Stimulated activated effector memory CD8-positive, alpha-beta T cell treated with anti-CD3 and anti-CD28 coated beads, Interleukin-12 subunit alpha, Interleukin-12 subunit beta, amount 100 ng/mL, for 72 hours (primary cell): ENCODE measurements at regions not wholly inside any gene's neighbourhood (a gene's known extent, or its start where the extent isn't known, plus 50 kb on each side); places are given as distances from the start of the nearest gene placed in this dataset.

Source experiments
- ATAC-seq: fragments of 150-1000 bp; cut with Tn5 transposase; 2 replicates; pipeline ENCODE4 v1.10.0; 2021
- DNase-seq, 2 donors: peaks; one replicate each; pipeline ENCODE4 v3.0.0; 2021 to 2022; ENCODE audit warnings: low spot score in 2 of 2
- H3K27ac Mint-ChIP-seq: one replicate; pipeline ENCODE4 v1.8.0; 2022; ENCODE audit warnings: mild to moderate bottlenecking, mixed read lengths
- H3K36me3 Mint-ChIP-seq: one replicate; pipeline ENCODE4 v1.8.0; 2022; ENCODE audit warnings: mild to moderate bottlenecking, mixed read lengths
- H3K4me1 Mint-ChIP-seq: one replicate; pipeline ENCODE4 v1.8.0; 2022; ENCODE audit warnings: mixed read lengths
- H3K4me3 Mint-ChIP-seq: one replicate; pipeline ENCODE4 v1.8.0; 2022; ENCODE audit warnings: mild to moderate bottlenecking, mixed read lengths
- H3K9me3 Mint-ChIP-seq: one replicate; pipeline ENCODE4 v1.8.0; 2022; ENCODE audit warnings: mixed read lengths

DNA sequence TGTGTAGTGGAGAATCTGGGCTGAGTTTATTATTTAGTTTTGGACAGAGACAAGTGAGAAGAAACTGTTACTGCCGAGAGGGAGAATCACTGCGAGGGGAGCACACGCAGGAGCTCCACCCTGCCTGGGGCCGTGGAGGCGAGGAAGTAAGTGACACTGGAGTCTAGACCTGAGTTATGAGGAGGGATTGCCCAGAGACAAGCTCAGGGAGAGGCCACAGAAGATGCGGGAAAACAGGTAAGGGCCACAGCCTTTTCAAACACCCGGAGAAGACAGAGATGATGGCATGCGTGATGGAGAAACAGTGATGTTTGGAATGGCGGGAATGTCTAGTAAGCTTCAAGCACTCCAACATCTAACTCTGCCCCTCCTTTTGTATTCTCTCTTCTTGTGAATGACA, 84.1 kb downstream of the TNFSF11 start:
- no peaks in the 10 kb centered on the region for H3K9me3 Mint-ChIP-seq
- no peaks in the 10 kb centered on the region for H3K4me1 Mint-ChIP-seq
- no peaks in the 10 kb centered on the region for H3K36me3 Mint-ChIP-seq
- no peak overlapping the region for H3K27ac Mint-ChIP-seq
- DNase-seq (no peak), ATAC-seq (no peak)
- no peak overlapping the region for H3K4me3 Mint-ChIP-seq

DNA sequence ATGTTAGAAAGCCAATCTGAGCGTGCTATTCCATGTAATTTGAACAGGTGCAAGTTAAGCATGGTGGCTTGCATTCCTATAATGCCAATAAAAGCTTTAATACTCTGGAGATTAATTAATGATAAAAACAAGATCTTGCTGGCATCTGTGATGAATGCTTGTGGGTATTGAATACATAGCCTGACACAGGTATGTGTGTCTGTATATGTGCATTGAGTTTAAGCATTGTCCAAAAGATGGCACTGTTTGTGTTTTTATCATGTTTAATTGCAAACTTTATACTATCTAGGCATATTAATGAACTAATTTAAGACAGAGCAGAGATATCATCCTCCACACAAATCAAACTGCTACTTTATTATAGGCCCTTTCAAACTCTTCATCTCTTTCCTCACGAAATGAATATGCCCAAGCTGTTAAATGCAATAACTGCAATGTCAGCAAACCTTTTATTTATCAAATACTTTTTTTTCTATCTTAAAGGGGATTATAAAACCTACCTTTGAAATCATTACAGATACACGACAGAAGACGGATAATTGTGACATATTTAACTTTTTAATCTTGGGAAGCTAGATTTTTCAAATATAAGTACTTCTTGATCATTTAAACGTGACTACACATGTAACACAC, 86.5 kb downstream of the TNFSF11 start:
- Mint-ChIP-seq H3K4me3 (no peak overlapping the region), H3K9me3 (no peaks in the 10 kb centered on the region), H3K4me1 (no peaks in the 10 kb centered on the region), H3K36me3 (no peaks in the 10 kb centered on the region), H3K27ac (no peak overlapping the region)
- DNase-seq (no peak), ATAC-seq (no peak)

DNA sequence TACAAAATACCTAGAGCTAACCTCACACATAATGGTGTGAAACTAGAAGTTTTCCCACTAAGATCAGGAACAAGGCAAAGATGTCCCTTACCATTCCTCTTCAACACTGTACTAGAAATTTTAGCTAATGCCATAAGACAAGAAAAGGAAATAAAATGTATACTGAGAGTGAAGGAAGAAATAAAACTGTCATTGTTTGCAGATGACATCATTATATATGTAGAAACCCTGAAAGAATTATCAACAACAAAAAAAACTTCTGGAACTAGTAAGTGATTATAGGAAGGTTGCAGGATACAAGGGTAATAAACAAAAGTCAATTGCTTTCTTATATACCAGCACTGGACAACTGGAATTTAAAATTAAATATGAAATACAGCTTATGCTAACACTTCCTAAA, 93.7 kb downstream of the TNFSF11 start:
- DNase-seq (no peak), ATAC-seq (no peak)
- Mint-ChIP-seq H3K4me1 (no peaks in the 10 kb centered on the region), H3K27ac (no peak overlapping the region), H3K9me3 (peaks cover 11% of the 10 kb centered on the region), H3K4me3 (no peak overlapping the region), H3K36me3 (no peaks in the 10 kb centered on the region)

DNA sequence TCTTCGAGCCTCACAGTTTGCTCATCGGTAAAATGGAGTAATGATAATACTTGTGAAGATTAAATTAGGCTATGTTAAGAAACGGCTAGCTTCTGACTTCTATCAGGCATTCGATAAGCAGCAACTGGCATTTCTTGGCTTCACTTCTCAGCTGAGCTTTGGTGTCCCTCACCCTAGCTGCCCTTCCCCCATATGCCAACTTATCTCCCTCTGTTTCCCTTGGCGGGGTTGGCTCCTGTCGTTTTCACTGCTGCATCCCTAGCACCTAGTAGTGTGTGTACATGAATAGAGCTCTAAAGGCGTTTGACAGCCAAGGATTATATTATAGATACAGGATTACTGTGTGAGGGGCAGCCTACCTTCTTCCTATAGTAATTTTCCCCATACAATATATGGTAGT, 97.5 kb downstream of the TNFSF11 start:
- DNase-seq, result no peak
- Mint-ChIP-seq H3K36me3 (no peaks in the 10 kb centered on the region), H3K4me1 (no peaks in the 10 kb centered on the region), H3K27ac (no peak overlapping the region), H3K4me3 (no peak overlapping the region), H3K9me3 (peaks cover 8% of the 10 kb centered on the region)
- no peak for ATAC-seq

DNA sequence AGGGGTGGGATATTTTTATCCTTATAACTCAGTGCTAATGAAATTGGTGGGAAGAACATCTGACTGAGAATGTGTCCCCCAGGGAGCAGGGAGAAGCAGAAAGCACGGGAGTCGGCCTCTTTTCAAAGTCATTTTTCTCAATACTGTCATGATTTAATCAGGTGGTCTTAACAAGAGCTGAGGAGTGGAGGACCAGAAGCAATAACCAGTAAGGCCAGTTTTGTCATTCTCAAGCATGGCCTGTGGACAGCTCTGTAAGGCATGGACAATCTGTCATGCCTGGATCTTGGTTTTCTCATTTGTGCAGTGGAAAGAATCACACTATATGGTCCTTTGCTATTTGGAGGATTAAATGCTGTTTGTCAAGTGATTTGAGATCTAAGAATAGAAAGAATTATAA, 99.7 kb downstream of the TNFSF11 start:
- H3K27ac Mint-ChIP-seq, result no peak overlapping the region
- H3K9me3 Mint-ChIP-seq, result no peaks in the 10 kb centered on the region
- no peak overlapping the region for H3K4me3 Mint-ChIP-seq
- H3K36me3 Mint-ChIP-seq, result no peaks in the 10 kb centered on the region
- DNase-seq (no peak), ATAC-seq (no peak)
- no peaks in the 10 kb centered on the region for H3K4me1 Mint-ChIP-seq

DNA sequence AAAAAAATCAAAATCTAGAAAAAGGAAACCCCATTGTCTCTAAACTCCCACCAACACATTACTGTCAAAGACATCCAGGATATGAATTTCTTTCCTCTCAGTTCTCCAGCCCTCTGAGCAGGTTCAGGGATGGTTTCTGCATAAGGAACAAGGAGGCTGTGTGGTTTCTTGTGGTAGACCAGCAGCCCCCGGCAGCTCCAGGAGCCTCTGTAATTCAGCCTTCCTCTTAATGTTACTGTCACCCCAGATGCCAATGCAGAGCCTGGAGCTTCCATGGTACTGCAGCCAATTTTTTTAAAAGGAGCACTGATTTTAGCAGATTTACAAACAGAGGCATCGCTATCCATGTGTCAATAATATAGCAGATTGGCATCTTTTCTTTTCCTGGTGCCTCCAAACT, 100.6 kb upstream of the FAM216B start:
- Mint-ChIP-seq H3K4me3 (no peak overlapping the region), H3K36me3 (no peaks in the 10 kb centered on the region), H3K4me1 (no peaks in the 10 kb centered on the region), H3K27ac (no peak overlapping the region), H3K9me3 (no peaks in the 10 kb centered on the region)
- ATAC-seq, result no peak
- no peak for DNase-seq

DNA sequence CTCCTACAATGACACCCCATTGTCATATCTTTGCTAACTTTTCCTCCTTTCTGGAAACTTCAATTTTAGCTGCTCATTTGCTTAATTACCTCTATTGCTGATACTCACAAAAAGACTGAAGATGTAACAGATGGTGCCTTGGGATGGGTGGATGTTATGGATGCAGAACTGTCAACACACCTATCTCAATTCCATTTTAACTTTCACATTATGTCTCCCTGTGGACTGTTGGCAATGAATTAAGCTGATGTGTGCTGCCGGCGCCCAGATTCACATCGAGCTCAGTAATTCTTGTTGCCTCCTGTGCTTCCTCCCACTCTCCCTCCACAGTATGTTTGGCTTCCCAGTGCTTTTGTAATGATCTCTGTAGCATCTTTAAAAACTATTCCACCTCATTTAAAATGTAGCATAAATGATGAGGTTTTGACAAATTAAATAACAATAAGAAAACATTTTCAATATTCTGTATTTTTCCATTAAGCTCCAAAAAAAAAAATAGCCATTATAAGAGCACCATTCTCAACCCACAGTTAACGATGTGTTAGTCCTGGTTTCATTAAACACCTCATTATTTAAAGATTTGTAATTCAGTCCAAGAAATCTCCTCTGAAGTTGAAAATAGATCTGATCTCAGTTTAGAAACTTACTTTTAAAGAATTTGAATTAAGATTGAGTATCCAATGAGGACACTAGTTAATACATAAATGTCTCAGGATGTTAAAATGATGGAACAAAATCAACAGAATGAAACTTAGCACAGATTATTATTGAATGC, 99.9 kb upstream of the FAM216B start:
- DNase-seq, result no peak
- H3K27ac Mint-ChIP-seq, result no peak overlapping the region

DNA sequence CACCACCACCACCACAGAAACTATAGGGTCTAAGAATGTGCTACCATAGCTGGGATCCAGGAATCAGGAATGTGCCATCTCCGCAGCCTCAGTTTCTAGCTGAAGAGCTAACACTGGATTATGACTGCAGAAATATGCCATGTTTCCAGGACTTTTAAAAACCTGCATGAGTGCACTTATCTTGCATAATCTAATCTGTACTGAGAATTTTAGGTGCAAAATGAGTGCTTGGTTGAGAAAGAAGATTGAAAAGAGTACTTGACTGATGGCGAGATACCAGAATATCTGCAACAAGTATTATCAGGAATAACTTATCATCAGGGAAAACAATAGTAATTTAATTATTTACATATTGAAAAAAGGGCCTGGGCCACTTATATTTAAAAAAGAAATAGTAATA, 97.2 kb upstream of the FAM216B start:
- DNase-seq, result no peak
- no peak overlapping the region for H3K27ac Mint-ChIP-seq
- no peak for ATAC-seq
- H3K4me1 Mint-ChIP-seq, result no peaks in the 10 kb centered on the region
- no peaks in the 10 kb centered on the region for H3K36me3 Mint-ChIP-seq
- H3K4me3 Mint-ChIP-seq, result no peak overlapping the region
- H3K9me3 Mint-ChIP-seq, result no peaks in the 10 kb centered on the region

More for the DNA sequence above, 99.9 kb upstream of the FAM216B start:
- no peaks in the 10 kb centered on the region for H3K9me3 Mint-ChIP-seq
- ATAC-seq, result no peak
- H3K36me3 Mint-ChIP-seq, result no peaks in the 10 kb centered on the region
- no peak overlapping the region for H3K4me3 Mint-ChIP-seq
- H3K4me1 Mint-ChIP-seq, result no peaks in the 10 kb centered on the region

DNA sequence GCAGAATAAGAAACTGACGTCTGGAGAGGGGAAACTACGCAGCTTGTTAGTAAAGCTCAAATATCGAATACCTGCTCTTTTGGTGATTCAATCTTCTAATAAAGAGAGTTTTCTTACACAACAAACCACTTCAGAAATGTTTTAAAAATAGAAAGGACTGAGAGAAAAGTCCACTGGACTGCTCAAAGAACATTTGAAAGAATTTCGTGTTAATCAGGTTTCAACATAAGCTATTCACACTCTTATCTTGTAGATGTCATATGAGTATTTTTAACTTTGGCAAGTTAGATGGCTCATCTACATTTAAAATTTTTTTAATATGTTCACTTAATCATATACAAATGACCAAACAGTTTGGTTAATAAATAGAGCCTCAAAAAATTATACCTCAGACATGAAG, 95.6 kb upstream of the FAM216B start:
- Mint-ChIP-seq H3K4me1 (no peaks in the 10 kb centered on the region), H3K9me3 (no peaks in the 10 kb centered on the region), H3K27ac (no peak overlapping the region), H3K4me3 (no peak overlapping the region), H3K36me3 (no peaks in the 10 kb centered on the region)
- ATAC-seq (no peak), DNase-seq (no peak)

DNA sequence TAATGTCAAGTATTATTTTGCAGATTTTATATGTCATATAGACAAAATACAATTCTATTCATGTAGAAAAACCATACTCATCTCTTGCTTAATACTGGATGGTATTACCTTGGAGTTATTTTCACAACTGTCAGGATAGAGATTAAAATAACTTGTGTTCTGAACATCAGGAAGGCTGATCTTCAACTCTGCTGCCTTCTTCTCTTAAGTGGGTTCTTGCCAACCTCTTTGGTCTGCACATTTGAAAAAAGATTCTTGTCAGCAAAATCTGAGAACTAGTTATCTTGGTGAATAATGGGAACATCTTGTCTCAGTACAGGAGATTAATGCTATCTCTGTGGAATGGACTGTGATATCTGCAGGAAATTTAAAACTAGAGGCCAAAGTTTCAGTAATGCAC, 95.2 kb upstream of the FAM216B start:
- ATAC-seq (no peak), DNase-seq (no peak)
- Mint-ChIP-seq H3K36me3 (no peaks in the 10 kb centered on the region), H3K27ac (no peak overlapping the region), H3K4me1 (no peaks in the 10 kb centered on the region), H3K9me3 (no peaks in the 10 kb centered on the region), H3K4me3 (no peak overlapping the region)

DNA sequence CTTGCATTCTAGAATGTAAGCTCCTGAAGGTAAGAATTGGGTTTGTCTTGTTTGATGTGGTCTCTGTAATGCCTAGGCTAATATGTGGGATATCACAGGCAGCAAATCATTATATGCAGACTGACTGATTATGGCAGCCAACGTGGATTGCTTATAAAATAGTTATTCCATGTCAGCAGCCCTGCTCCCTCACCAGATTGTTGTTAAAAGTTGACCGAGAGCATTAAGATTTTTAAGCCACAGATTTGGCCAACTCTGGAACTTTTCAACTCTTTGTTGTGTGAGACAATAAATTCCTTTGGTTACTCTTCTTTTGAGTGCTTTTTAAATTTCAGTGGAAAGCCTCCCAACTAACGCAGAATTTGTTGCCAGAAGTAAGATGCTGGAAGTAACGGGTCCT, 92.6 kb upstream of the FAM216B start:
- ATAC-seq, result no peak

DNA sequence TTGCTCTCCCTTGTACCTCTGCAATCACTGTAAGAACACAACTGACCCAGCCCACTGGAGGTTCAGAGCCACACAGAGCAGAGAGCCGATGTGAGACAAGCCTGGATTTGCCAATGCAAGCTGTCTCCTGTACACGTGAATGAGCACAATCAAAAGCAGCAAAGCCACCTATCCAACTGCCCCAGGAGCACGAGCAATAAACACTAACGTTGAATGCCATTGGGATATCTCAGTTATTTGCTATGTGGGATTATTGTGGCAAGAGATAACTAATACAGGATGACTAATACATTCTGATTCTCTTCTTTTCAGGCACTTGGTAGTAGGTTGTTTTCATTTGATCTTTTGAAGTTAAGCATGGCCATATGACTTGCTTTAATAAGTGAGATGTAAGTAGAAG, 85.2 kb upstream of the FAM216B start:
- ATAC-seq, result no peak
- Mint-ChIP-seq H3K36me3 (no peaks in the 10 kb centered on the region), H3K9me3 (no peaks in the 10 kb centered on the region), H3K4me3 (no peak overlapping the region), H3K4me1 (no peaks in the 10 kb centered on the region), H3K27ac (no peak overlapping the region)
- DNase-seq, result no peak

More for the DNA sequence above, 92.6 kb upstream of the FAM216B start:
- no peak overlapping the region for H3K27ac Mint-ChIP-seq
- no peak overlapping the region for H3K4me3 Mint-ChIP-seq
- H3K4me1 Mint-ChIP-seq, result no peaks in the 10 kb centered on the region
- no peaks in the 10 kb centered on the region for H3K36me3 Mint-ChIP-seq
- H3K9me3 Mint-ChIP-seq, result no peaks in the 10 kb centered on the region
- DNase-seq, result no peak

DNA sequence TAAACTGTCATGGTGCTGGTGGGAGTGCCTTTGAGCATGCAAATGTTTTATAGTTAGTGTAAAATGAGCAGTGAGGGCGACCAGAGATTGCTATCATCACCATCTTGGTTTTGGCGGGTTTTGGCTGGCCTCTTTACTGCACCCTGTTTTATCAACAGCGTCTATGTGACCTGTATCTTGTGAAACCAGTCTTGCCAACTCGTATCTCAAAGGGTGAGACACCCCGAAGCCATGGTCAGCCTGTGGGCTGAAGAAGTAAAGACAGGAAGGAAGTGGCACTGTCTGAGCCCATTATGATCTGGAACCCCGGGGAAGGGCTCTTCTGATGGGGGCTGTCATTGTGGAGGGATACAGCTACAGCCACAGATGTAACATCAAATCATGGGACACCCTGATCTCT, 81.5 kb upstream of the FAM216B start:
- H3K4me1 Mint-ChIP-seq, result no peaks in the 10 kb centered on the region
- H3K36me3 Mint-ChIP-seq, result no peaks in the 10 kb centered on the region
- no peak for ATAC-seq
- DNase-seq, result no peak
- H3K9me3 Mint-ChIP-seq, result no peaks in the 10 kb centered on the region
- H3K27ac Mint-ChIP-seq, result no peak overlapping the region
- H3K4me3 Mint-ChIP-seq, result no peak overlapping the region

DNA sequence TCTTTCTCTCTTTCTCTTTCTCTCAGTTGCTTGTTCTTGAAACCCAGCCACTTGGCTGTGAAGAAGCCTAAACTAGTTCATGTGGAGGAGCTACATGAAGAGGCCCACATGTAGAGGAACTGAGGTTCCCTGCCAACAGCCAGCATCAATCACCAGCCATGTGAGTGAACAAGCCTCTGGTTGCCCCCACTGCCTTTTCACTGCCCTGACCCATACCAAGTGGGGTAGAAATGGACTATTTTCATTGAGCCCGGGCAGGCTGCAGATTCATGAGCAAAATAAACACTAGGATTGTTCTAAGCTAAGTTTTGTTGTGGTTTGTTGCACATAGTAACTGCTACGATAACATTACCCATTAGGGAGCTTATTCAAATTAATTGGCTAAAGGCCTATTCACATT, 78.7 kb upstream of the FAM216B start:
- no peak overlapping the region for H3K27ac Mint-ChIP-seq
- ATAC-seq, result no peak

DNA sequence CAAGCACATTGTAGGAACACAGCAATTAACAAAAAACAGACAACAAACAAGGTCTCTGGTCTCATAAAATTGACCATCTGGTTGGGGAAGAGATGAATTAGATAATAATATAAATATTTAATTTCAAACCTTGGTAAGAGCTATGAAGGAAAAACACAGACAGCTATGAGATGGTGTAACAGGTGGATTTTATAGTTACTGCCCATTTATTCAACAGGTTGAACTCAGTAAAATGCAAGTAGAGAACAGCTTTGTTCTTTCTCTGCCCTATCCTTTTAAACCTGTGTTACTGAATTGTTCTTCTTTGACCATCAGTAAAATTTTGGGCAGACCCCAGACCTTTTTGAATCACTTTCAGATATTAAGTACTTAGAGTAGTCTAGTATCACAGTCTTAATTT, 77.6 kb upstream of the FAM216B start:
- no peaks in the 10 kb centered on the region for H3K4me1 Mint-ChIP-seq
- no peak for DNase-seq
- H3K4me3 Mint-ChIP-seq, result no peak overlapping the region
- no peak overlapping the region for H3K27ac Mint-ChIP-seq
- no peaks in the 10 kb centered on the region for H3K9me3 Mint-ChIP-seq
- no peaks in the 10 kb centered on the region for H3K36me3 Mint-ChIP-seq
- ATAC-seq, result no peak

More for the DNA sequence above, 78.7 kb upstream of the FAM216B start:
- Mint-ChIP-seq H3K4me3 (no peak overlapping the region), H3K9me3 (no peaks in the 10 kb centered on the region), H3K36me3 (no peaks in the 10 kb centered on the region), H3K4me1 (no peaks in the 10 kb centered on the region)
- no peak for DNase-seq

DNA sequence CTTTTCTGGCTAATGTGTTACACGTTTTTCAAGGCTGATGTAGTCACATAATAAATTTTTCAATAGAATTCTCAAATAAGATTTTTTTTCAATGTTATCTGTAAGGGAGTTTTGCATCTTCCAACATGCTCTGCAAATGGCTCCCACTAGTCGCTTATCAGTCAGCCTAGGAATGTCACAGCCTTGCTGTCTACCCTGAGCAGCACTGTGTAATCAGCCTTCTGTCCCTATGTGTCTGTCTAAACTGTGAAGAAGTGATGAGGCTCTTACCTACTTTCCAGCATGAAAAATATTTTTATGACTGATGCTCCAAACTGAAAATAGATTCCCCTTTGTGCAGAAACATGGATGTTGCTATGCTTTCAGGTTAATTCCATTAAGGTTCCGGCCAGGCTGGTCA, 75.1 kb upstream of the FAM216B start:
- H3K4me3 Mint-ChIP-seq, result no peak overlapping the region
- no peaks in the 10 kb centered on the region for H3K9me3 Mint-ChIP-seq
- DNase-seq (no peak), ATAC-seq (no peak)
- H3K27ac Mint-ChIP-seq, result no peak overlapping the region
- H3K36me3 Mint-ChIP-seq, result no peaks in the 10 kb centered on the region
- H3K4me1 Mint-ChIP-seq, result no peaks in the 10 kb centered on the region
